ENCODE measurements at regions not wholly inside any gene's neighbourhood (a gene's known extent, or its start where the extent isn't known, plus 50 kb on each side); places are given as distances from the start of the nearest gene placed in this dataset.

- Histone ChIP-seq H3K27me3 (replicated peaks in 1 of 2; ENCODE audit: control insufficient read depth in 2 of 2, extremely low read depth in 1 of 2, insufficient read depth in 2 of 2, low read length in 1 of 2) (no peaks in the 10 kb centered on the region), H3K9me3 (no peaks in the 10 kb centered on the region), H3K4me3 (ENCODE audit: control insufficient read depth in 1 of 2, extremely low read depth in 1 of 2, low read length in 1 of 2) (no peak overlapping the region), H3K27ac (ENCODE audit: low read length) (no peak overlapping the region), H3K4me1 (ENCODE audit: control insufficient read depth in 1 of 2, extremely low read depth in 1 of 2, insufficient read depth in 2 of 2, low read length in 2 of 2) (no peaks in the 10 kb centered on the region), H3K36me3 (ENCODE audit: control insufficient read depth in 2 of 2, extremely low read depth in 1 of 2, insufficient read depth in 1 of 2, low read length in 1 of 2) (no peaks in the 10 kb centered on the region)
- WGBS (ENCODE audit: insufficient coverage), result 44% methylated on average over 2 of the region's 3 CpGs
- Mint-ChIP-seq H3K9me3 (no peaks in the 10 kb centered on the region), H3K4me3 (no peak overlapping the region), H3K36me3 (no peaks in the 10 kb centered on the region), H3K27ac (no peak overlapping the region), H3K27me3 (no peaks in the 10 kb centered on the region), H3K4me1 (no peaks in the 10 kb centered on the region)
- ChIA-PET CTCF (no interaction called here), POLR2A (interaction anchor here in 1 of 2 donors (0.5 kb wide), 1 partner anchor 340 kb away, joined by 3 read pairs; no protein-coding TSS in a partner anchor)
- ATAC-seq (replicated peaks in 1 of 4) (no peak), DNase-seq (no peak)
These were observed 297.8 kb downstream of the SATB1 start for GRCh38 chr3:18127174-18127858.

GRCh38 chr3:18126772-18127171, 298.4 kb downstream of the SATB1 start:
- Histone ChIP-seq H3K4me1 (ENCODE audit: control insufficient read depth in 1 of 2, extremely low read depth in 1 of 2, insufficient read depth in 2 of 2, low read length in 2 of 2) (no peaks in the 10 kb centered on the region), H3K36me3 (ENCODE audit: control insufficient read depth in 2 of 2, extremely low read depth in 1 of 2, insufficient read depth in 1 of 2, low read length in 1 of 2) (no peaks in the 10 kb centered on the region), H3K27ac (ENCODE audit: low read length) (no peak overlapping the region), H3K9me3 (no peaks in the 10 kb centered on the region), H3K27me3 (replicated peaks in 1 of 2; ENCODE audit: control insufficient read depth in 2 of 2, extremely low read depth in 1 of 2, insufficient read depth in 2 of 2, low read length in 1 of 2) (no peaks in the 10 kb centered on the region), H3K4me3 (ENCODE audit: control insufficient read depth in 1 of 2, extremely low read depth in 1 of 2, low read length in 1 of 2) (no peak overlapping the region)
- Mint-ChIP-seq H3K27me3 (no peaks in the 10 kb centered on the region), H3K9me3 (no peaks in the 10 kb centered on the region), H3K27ac (no peak overlapping the region), H3K4me3 (no peak overlapping the region), H3K4me1 (no peaks in the 10 kb centered on the region), H3K36me3 (no peaks in the 10 kb centered on the region)
- ChIA-PET CTCF (no interaction called here), POLR2A (no interaction called here)
- 73% methylated on average over 2 of the region's 5 CpGs for WGBS (ENCODE audit: insufficient coverage)
- DNase-seq (no peak), ATAC-seq (replicated peaks in 1 of 4) (no peak)

GRCh38 chr3:18124501-18124900, 300.6 kb downstream of the SATB1 start:
- Mint-ChIP-seq H3K27ac (no peak overlapping the region), H3K9me3 (no peaks in the 10 kb centered on the region), H3K4me3 (no peak overlapping the region), H3K4me1 (no peaks in the 10 kb centered on the region), H3K27me3 (peaks cover 0 to 3% of the 10 kb centered on the region in 2 donors), H3K36me3 (no peaks in the 10 kb centered on the region)
- Histone ChIP-seq H3K4me1 (ENCODE audit: control insufficient read depth in 1 of 2, extremely low read depth in 1 of 2, insufficient read depth in 2 of 2, low read length in 2 of 2) (no peaks in the 10 kb centered on the region), H3K27me3 (replicated peaks in 1 of 2; ENCODE audit: control insufficient read depth in 2 of 2, extremely low read depth in 1 of 2, insufficient read depth in 2 of 2, low read length in 1 of 2) (no peaks in the 10 kb centered on the region), H3K27ac (ENCODE audit: low read length) (no peak overlapping the region), H3K9me3 (no peaks in the 10 kb centered on the region), H3K4me3 (ENCODE audit: control insufficient read depth in 1 of 2, extremely low read depth in 1 of 2, low read length in 1 of 2) (no peak overlapping the region), H3K36me3 (ENCODE audit: control insufficient read depth in 2 of 2, extremely low read depth in 1 of 2, insufficient read depth in 1 of 2, low read length in 1 of 2) (no peaks in the 10 kb centered on the region)
- CTCF ChIA-PET, result no interaction called here
- no peak for ATAC-seq (replicated peaks in 1 of 4)
- 90% methylated on average over 4 of the region's 5 CpGs for WGBS (ENCODE audit: insufficient coverage)
- POLR2A ChIA-PET, result no interaction called here
- DNase-seq, result no peak

- CTCF ChIA-PET, result no interaction called here
- Histone ChIP-seq H3K27me3 (replicated peaks in 1 of 2; ENCODE audit: control insufficient read depth in 2 of 2, extremely low read depth in 1 of 2, insufficient read depth in 2 of 2, low read length in 1 of 2) (no peaks in the 10 kb centered on the region), H3K27ac (ENCODE audit: low read length) (no peak overlapping the region), H3K36me3 (ENCODE audit: control insufficient read depth in 2 of 2, extremely low read depth in 1 of 2, insufficient read depth in 1 of 2, low read length in 1 of 2) (no peaks in the 10 kb centered on the region), H3K9me3 (no peaks in the 10 kb centered on the region), H3K4me1 (ENCODE audit: control insufficient read depth in 1 of 2, extremely low read depth in 1 of 2, insufficient read depth in 2 of 2, low read length in 2 of 2) (no peaks in the 10 kb centered on the region), H3K4me3 (ENCODE audit: control insufficient read depth in 1 of 2, extremely low read depth in 1 of 2, low read length in 1 of 2) (no peak overlapping the region)
- H3K9me3 Mint-ChIP-seq, result no peaks in the 10 kb centered on the region
- peaks cover 0 to 3% of the 10 kb centered on the region in 2 donors for H3K27me3 Mint-ChIP-seq
- no peak overlapping the region for H3K4me3 Mint-ChIP-seq
- no peak overlapping the region for H3K27ac Mint-ChIP-seq
- POLR2A ChIA-PET, result no interaction called here
- H3K4me1 Mint-ChIP-seq, result no peaks in the 10 kb centered on the region
- no peaks in the 10 kb centered on the region for H3K36me3 Mint-ChIP-seq
- WGBS (ENCODE audit: insufficient coverage), result no CpG with 5 or more reads among the region's 2 CpGs
- ATAC-seq (replicated peaks in 1 of 4), result no peak
- DNase-seq, result no peak
These were observed 302.9 kb downstream of the SATB1 start for GRCh38 chr3:18122264-18122663.

- Histone ChIP-seq H3K4me1 (ENCODE audit: control insufficient read depth in 1 of 2, extremely low read depth in 1 of 2, insufficient read depth in 2 of 2, low read length in 2 of 2) (no peaks in the 10 kb centered on the region), H3K27me3 (replicated peaks in 1 of 2; ENCODE audit: control insufficient read depth in 2 of 2, extremely low read depth in 1 of 2, insufficient read depth in 2 of 2, low read length in 1 of 2) (no peaks in the 10 kb centered on the region), H3K27ac (ENCODE audit: low read length) (no peak overlapping the region), H3K9me3 (no peaks in the 10 kb centered on the region), H3K4me3 (ENCODE audit: control insufficient read depth in 1 of 2, extremely low read depth in 1 of 2, low read length in 1 of 2) (no peak overlapping the region), H3K36me3 (ENCODE audit: control insufficient read depth in 2 of 2, extremely low read depth in 1 of 2, insufficient read depth in 1 of 2, low read length in 1 of 2) (no peaks in the 10 kb centered on the region)
- no CpG with 5 or more reads among the region's 2 CpGs for WGBS (ENCODE audit: insufficient coverage)
- DNase-seq (no peak), ATAC-seq (replicated peaks in 1 of 4) (no peak)
- ChIA-PET CTCF (no interaction called here), POLR2A (no interaction called here)
- H3K4me3 Mint-ChIP-seq, result no peak overlapping the region
- H3K27ac Mint-ChIP-seq, result no peak overlapping the region
- H3K9me3 Mint-ChIP-seq, result no peaks in the 10 kb centered on the region
- H3K36me3 Mint-ChIP-seq, result no peaks in the 10 kb centered on the region
- H3K27me3 Mint-ChIP-seq, result peaks cover 0 to 3% of the 10 kb centered on the region in 2 donors
- no peaks in the 10 kb centered on the region for H3K4me1 Mint-ChIP-seq
These were observed 304.1 kb downstream of the SATB1 start for GRCh38 chr3:18121020-18121419.

- H3K4me3 Mint-ChIP-seq, result no peak overlapping the region
- DNase-seq (no peak), ATAC-seq (replicated peaks in 1 of 4) (no peak)
- Histone ChIP-seq H3K9me3 (no peaks in the 10 kb centered on the region), H3K27ac (ENCODE audit: low read length) (no peak overlapping the region), H3K36me3 (ENCODE audit: control insufficient read depth in 2 of 2, extremely low read depth in 1 of 2, insufficient read depth in 1 of 2, low read length in 1 of 2) (no peaks in the 10 kb centered on the region), H3K4me1 (ENCODE audit: control insufficient read depth in 1 of 2, extremely low read depth in 1 of 2, insufficient read depth in 2 of 2, low read length in 2 of 2) (no peaks in the 10 kb centered on the region), H3K4me3 (ENCODE audit: control insufficient read depth in 1 of 2, extremely low read depth in 1 of 2, low read length in 1 of 2) (no peak overlapping the region), H3K27me3 (replicated peaks in 1 of 2; ENCODE audit: control insufficient read depth in 2 of 2, extremely low read depth in 1 of 2, insufficient read depth in 2 of 2, low read length in 1 of 2) (no peaks in the 10 kb centered on the region)
- no peaks in the 10 kb centered on the region for H3K36me3 Mint-ChIP-seq
- ChIA-PET CTCF (no interaction called here), POLR2A (no interaction called here)
- peaks cover 0 to 3% of the 10 kb centered on the region in 2 donors for H3K27me3 Mint-ChIP-seq
- no peak overlapping the region for H3K27ac Mint-ChIP-seq
- H3K4me1 Mint-ChIP-seq, result no peaks in the 10 kb centered on the region
- no peaks in the 10 kb centered on the region for H3K9me3 Mint-ChIP-seq
- 74% methylated on average over 3 of the region's 5 CpGs for WGBS (ENCODE audit: insufficient coverage)
These were observed 305.3 kb downstream of the SATB1 start for GRCh38 chr3:18119866-18120265.

GRCh38 chr3:18114894-18115293, 310.2 kb downstream of the SATB1 start:
- no peak for DNase-seq
- ChIA-PET CTCF (no interaction called here), POLR2A (no interaction called here)
- Mint-ChIP-seq H3K4me3 (no peak overlapping the region), H3K9me3 (no peaks in the 10 kb centered on the region), H3K27ac (no peak overlapping the region), H3K4me1 (peaks cover 6 to 8% (median 7%) of the 10 kb centered on the region in 3 donors), H3K27me3 (no peaks in the 10 kb centered on the region), H3K36me3 (no peaks in the 10 kb centered on the region)
- H3K27me3 ChIP-seq (replicated peaks in 1 of 2; ENCODE audit: control insufficient read depth in 2 of 2, extremely low read depth in 1 of 2, insufficient read depth in 2 of 2, low read length in 1 of 2), result peaks cover 0 to 3% of the 10 kb centered on the region in 2 experiments
- ATAC-seq (replicated peaks in 1 of 4), result no peak
- peaks cover 2 to 4% of the 10 kb centered on the region in 2 experiments for H3K4me1 ChIP-seq (ENCODE audit: control insufficient read depth in 1 of 2, extremely low read depth in 1 of 2, insufficient read depth in 2 of 2, low read length in 2 of 2)
- no peak overlapping the region for H3K4me3 ChIP-seq (ENCODE audit: control insufficient read depth in 1 of 2, extremely low read depth in 1 of 2, low read length in 1 of 2)
- H3K36me3 ChIP-seq (ENCODE audit: control insufficient read depth in 2 of 2, extremely low read depth in 1 of 2, insufficient read depth in 1 of 2, low read length in 1 of 2), result no peaks in the 10 kb centered on the region
- no CpG with 5 or more reads among the region's 4 CpGs for WGBS (ENCODE audit: insufficient coverage)
- no peak overlapping the region for H3K27ac ChIP-seq (ENCODE audit: low read length)
- no peaks in the 10 kb centered on the region for H3K9me3 ChIP-seq
